ENCODE measurements at regions not wholly inside any gene's neighbourhood (a gene's known extent, or its start where the extent isn't known, plus 50 kb on each side); places are given as distances from the start of the nearest gene placed in this dataset.

DNA sequence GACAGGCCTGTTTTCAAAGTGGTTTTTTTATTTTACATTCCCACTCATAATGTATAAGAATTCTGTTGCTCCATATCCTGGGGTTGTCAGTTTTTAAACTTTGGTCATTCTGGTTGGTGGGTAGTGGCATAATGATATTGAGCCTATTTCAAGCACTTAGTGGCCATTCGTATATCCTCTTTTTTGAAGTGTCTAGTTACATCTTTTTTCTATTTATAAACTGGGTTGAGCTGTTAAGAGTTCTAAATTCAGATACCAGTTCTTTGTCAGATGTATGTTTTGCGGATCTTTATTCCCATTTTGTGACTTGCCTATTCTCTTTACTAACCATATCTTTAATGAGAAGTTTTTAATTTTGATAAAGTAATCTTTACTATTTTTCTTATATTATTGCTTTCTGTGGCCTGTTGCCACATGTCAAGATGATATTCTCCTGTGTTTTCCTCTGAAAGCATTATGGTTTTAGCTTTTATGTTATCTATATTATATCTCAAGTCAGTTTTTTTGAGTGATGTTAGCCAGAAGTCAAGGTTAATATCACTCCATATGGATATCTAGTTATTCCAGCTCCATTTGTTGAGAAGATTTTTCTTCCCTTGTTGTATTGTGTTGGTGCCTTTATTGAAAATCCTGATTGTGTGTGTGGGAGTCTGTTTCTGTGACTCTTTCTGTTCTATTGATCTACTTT is 110.9 kb downstream of the FHIP1A start:
- TF ChIP-seq POLR2A (IDR thresholded peaks at IDR 0.05), result no peak
- TF ChIP-seq, protein P1, sequence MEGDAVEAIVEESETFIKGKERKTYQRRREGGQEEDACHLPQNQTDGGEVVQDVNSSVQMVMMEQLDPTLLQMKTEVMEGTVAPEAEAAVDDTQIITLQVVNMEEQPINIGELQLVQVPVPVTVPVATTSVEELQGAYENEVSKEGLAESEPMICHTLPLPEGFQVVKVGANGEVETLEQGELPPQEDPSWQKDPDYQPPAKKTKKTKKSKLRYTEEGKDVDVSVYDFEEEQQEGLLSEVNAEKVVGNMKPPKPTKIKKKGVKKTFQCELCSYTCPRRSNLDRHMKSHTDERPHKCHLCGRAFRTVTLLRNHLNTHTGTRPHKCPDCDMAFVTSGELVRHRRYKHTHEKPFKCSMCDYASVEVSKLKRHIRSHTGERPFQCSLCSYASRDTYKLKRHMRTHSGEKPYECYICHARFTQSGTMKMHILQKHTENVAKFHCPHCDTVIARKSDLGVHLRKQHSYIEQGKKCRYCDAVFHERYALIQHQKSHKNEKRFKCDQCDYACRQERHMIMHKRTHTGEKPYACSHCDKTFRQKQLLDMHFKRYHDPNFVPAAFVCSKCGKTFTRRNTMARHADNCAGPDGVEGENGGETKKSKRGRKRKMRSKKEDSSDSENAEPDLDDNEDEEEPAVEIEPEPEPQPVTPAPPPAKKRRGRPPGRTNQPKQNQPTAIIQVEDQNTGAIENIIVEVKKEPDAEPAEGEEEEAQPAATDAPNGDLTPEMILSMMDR (IDR thresholded peaks at IDR 0.05), result no peak
- TF ChIP-seq POLR2AphosphoS5 (IDR thresholded peaks at IDR 0.05; ENCODE audit: insufficient read depth in 1 of 2, low read depth in 1 of 2), result no peak
